Suprapubic skin (tissue), 4 donors: ENCODE measurements at regions not wholly inside any gene's neighbourhood (a gene's known extent, or its start where the extent isn't known, plus 50 kb on each side); places are given as distances from the start of the nearest gene placed in this dataset.
"Not testable (repeated sequence)": the region's sequence is repeated elsewhere in the genome, so short reads cannot be mapped to it uniquely, and the experiment has no call there.

ENCODE experiments used
- DNase-seq, 2 donors: peaks; one replicate each; pipeline ENCODE4 v3.0.0-alpha.2; 2019; ENCODE audit warnings: low spot score in 2 of 2
- H3K27ac ChIP-seq: fragments of 200-600 bp; sonication (generic); one replicate; pipeline ENCODE4 v1.5.1; 2019
- H3K27me3 ChIP-seq: fragments of 200-600 bp; sonication (generic); one replicate; pipeline ENCODE4 v1.5.1; 2019
- H3K36me3 ChIP-seq: fragments of 200-600 bp; sonication (generic); one replicate; pipeline ENCODE4 v1.5.1; 2019
- H3K4me1 ChIP-seq: fragments of 200-600 bp; sonication (generic); one replicate; pipeline ENCODE4 v1.5.1; 2019
- H3K4me3 ChIP-seq: fragments of 200-600 bp; sonication (generic); one replicate; pipeline ENCODE4 v1.5.1; 2019; ENCODE audit warnings: mild to moderate bottlenecking
- H3K9me3 ChIP-seq: fragments of 200-600 bp; sonication (generic); one replicate; pipeline ENCODE4 v1.5.1; 2019
- WGBS: methylation state at CpG from one replicate; pipeline ENCODE4 v1.1.5; 2018; 5-methylcytosine and 5-hydroxymethylcytosine counted together

GRCh38 chr16:88150456-88151128 is 199.4 kb downstream of the BANP start:
- 58% methylated on average over 23 of the region's 27 CpGs for WGBS
- not testable (repeated sequence) for H3K4me1 ChIP-seq, H3K27me3 ChIP-seq, H3K9me3 ChIP-seq, H3K27ac ChIP-seq, H3K4me3 ChIP-seq, H3K36me3 ChIP-seq
- peak in 1 of 2 donors; percentile 36 for DNase-seq

- DNase-seq: peak in 1 of 2 donors; percentile 60
- not testable (repeated sequence) for H3K9me3 ChIP-seq, H3K27ac ChIP-seq, H3K4me1 ChIP-seq, H3K36me3 ChIP-seq, H3K4me3 ChIP-seq, H3K27me3 ChIP-seq
- WGBS: no CpG with 5 or more reads among the region's 25 CpGs
Observed at GRCh38 chr16:88151129-88151499, 199.9 kb downstream of the BANP start.

DNA sequence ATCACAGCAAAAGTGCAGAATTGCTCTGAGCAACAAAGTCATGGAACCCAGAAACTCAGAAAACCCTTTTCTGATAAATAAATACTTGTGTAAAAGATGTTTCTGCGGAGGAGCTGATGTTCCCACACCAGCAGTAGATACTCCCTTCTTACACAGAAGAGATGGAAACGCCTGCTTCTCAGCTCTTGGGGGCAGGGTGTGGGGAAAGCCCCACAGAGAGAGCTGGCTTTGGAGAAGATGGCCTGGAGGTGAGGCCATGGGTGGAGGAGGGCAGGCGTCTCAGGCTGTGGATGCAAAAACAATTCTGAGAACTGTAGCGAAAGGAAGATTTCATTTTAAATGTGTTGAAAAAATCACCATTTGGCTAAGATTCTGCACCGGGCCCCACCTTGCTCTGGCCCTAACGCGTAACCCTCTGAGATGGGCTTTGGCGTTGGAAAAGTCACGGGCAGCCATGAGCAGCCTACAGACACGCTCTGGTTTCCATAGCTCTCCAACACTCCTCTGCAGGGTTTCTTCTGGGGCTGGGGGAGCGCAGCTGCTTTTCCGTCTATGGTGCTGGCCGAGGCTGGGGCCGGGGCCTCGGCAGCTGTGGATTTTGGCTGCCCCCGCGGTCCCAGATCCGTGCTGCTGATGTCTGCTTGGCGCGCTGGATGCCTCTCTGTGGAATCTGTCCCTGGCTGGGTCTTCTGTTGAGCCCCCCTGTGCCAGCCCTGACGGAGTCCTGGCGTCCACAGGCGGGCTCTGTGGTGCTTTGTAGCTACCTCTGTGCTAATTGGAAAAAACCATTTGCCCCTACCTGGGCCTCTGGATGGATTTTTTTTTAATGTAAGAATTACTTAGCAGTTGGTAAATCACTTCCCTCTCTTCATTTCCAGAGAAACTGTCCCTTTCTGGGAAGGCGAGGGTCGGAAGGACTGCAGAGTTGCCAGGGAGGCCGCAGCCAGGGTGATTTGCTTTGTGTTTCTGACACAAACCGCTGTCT is 200.9 kb downstream of the BANP start:
- DNase-seq: peak; percentile 55 to 58
- not testable (repeated sequence) for H3K4me3 ChIP-seq, H3K4me1 ChIP-seq, H3K27me3 ChIP-seq, H3K36me3 ChIP-seq, H3K27ac ChIP-seq, H3K9me3 ChIP-seq
- WGBS: 60% methylated on average over 24 of the region's 27 CpGs

DNA sequence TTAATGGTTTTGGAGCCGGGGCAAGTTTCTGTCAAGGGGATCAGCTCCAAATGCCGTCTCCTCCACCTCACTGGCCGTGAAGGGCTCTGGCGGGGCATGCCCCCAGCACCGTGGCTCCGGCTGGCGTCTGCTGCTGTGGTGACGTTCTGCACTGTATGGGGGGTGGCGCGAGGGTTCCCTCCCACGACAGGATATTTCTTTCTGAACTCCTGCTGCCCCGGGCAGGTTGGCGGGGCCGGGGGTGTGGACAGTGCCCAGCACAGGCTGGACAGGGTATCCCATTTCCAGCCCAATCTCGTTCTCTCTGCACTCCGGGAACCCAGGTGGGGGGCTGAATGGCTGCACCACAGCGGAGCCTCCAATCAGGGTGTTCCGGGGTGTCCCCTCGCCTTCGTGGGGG is 201.6 kb downstream of the BANP start:
- not testable (repeated sequence) for H3K27ac ChIP-seq, H3K36me3 ChIP-seq, H3K4me1 ChIP-seq, H3K27me3 ChIP-seq, H3K9me3 ChIP-seq, H3K4me3 ChIP-seq
- peak; percentile 50 to 58 for DNase-seq
- WGBS: 87% methylated on average over 10 of the region's 20 CpGs

DNA sequence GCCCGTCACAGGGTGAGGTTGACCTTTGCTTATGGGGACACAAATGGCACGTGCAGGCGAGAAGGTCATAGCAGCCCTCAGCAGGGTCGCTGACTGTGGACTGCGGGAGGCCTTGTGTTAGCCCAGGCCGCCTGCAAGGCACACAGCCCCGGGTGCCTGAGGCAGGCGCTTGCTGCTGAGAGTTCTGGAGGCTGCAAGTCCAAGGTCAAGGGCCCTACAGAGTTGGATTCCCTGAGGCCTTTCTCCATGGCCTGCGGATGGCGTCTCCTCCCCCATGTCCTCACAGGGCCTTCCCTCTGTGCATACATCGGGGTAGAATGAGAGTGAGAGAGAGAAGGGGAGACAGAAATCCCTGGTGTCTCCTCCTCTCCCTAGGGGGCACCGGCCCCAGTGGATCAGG is 202.3 kb downstream of the BANP start:
- not testable (repeated sequence) for H3K27ac ChIP-seq, H3K36me3 ChIP-seq, H3K27me3 ChIP-seq, H3K4me3 ChIP-seq, H3K4me1 ChIP-seq, H3K9me3 ChIP-seq
- WGBS: no CpG with 5 or more reads among the region's 12 CpGs
- DNase-seq: peak; percentile 44 to 52

DNA sequence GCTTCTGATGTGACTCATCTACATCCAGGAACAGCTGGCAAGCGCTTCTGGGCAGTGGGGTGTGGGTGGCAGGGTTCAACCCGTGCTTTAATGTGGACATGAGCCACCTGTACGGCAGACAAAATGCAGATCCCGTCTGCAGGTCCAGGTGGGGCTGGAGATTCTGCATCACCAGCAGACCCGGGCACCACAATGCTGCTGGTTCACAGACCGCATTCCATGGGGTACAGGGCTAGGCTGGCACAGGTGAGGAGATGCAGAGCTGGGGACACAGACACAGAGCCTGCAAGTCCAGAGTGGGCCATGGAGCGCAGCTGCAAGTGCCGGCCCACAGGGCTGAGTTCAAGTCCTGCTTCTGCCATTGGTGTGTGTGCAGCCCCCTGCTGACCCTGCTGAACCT is 203.7 kb downstream of the BANP start:
- not testable (repeated sequence) for H3K9me3 ChIP-seq, H3K4me1 ChIP-seq, H3K36me3 ChIP-seq, H3K4me3 ChIP-seq, H3K27ac ChIP-seq, H3K27me3 ChIP-seq
- peak; percentile 37 to 40 for DNase-seq
- 89% methylated on average over 8 of the region's 8 CpGs for WGBS

- H3K4me3 ChIP-seq, H3K27ac ChIP-seq, H3K9me3 ChIP-seq, H3K27me3 ChIP-seq, H3K36me3 ChIP-seq, H3K4me1 ChIP-seq: not testable (repeated sequence)
- 92% methylated on average over 10 of the region's 10 CpGs for WGBS
- peak; percentile 17 to 38 for DNase-seq
Observed at GRCh38 chr16:88155681-88156080, 204.4 kb downstream of the BANP start.

GRCh38 chr16:88156640-88157283 is 205.5 kb downstream of the BANP start:
- H3K27me3 ChIP-seq, H3K9me3 ChIP-seq, H3K4me3 ChIP-seq, H3K4me1 ChIP-seq, H3K36me3 ChIP-seq, H3K27ac ChIP-seq: not testable (repeated sequence)
- DNase-seq: peak in 1 of 2 donors; percentile 25
- no CpG with 5 or more reads among the region's 14 CpGs for WGBS

GRCh38 chr16:88157686-88158085 is 206.5 kb downstream of the BANP start:
- H3K4me3 ChIP-seq, H3K27me3 ChIP-seq, H3K27ac ChIP-seq, H3K36me3 ChIP-seq, H3K9me3 ChIP-seq, H3K4me1 ChIP-seq: not testable (repeated sequence)
- peak; percentile 32 to 52 for DNase-seq
- 100% methylated on average over 2 of the region's 12 CpGs for WGBS

GRCh38 chr16:88158256-88159045 is 207.2 kb downstream of the BANP start:
- not testable (repeated sequence) for H3K4me3 ChIP-seq, H3K27me3 ChIP-seq, H3K9me3 ChIP-seq, H3K27ac ChIP-seq, H3K4me1 ChIP-seq, H3K36me3 ChIP-seq
- 73% methylated on average over 14 of the region's 20 CpGs for WGBS
- peak; percentile 45 to 58 for DNase-seq

GRCh38 chr16:88159046-88159896 is 208.0 kb downstream of the BANP start:
- H3K4me1 ChIP-seq, H3K9me3 ChIP-seq, H3K4me3 ChIP-seq, H3K27me3 ChIP-seq, H3K27ac ChIP-seq, H3K36me3 ChIP-seq: not testable (repeated sequence)
- 90% methylated on average over 23 of the region's 33 CpGs for WGBS
- peak; percentile 28 to 60 for DNase-seq

- H3K27me3 ChIP-seq, H3K4me1 ChIP-seq, H3K27ac ChIP-seq, H3K9me3 ChIP-seq, H3K36me3 ChIP-seq, H3K4me3 ChIP-seq: not testable (repeated sequence)
- WGBS: 90% methylated on average over 7 of the region's 8 CpGs
- peak; percentile 18 to 21 for DNase-seq
Observed at GRCh38 chr16:88159897-88160335, 208.7 kb downstream of the BANP start.

DNA sequence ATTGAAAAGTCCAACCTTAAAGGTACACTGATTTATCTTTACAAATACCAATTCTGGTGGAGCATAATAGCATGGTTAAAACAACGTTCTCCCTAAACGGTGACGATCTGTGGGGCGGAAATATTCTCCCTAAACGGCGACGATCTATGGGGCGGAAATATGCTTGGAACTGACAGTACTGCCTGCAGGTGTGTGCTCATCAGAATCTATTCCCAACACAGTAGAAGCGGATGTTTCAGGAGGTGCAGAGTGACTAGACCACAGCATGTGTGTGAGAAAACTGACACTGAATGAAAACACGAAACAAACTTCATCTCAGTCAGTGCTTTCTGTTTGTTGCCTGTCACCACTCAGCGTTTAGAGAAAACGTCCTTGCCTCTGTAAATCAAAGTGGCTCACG is 210.0 kb downstream of the BANP start:
- peak in 1 of 2 donors; percentile 1 for DNase-seq
- H3K27me3 ChIP-seq, H3K27ac ChIP-seq, H3K36me3 ChIP-seq, H3K4me1 ChIP-seq, H3K4me3 ChIP-seq, H3K9me3 ChIP-seq: not testable (repeated sequence)
- 59% methylated on average over 13 of the region's 13 CpGs for WGBS
